Stimulated activated CD8-positive, alpha-beta memory T cell treated with anti-CD3 and anti-CD28 coated beads, Interleukin-4, amount 100 ng/mL, for 4 hours (primary cell): ENCODE measurements at regions not wholly inside any gene's neighbourhood (a gene's known extent, or its start where the extent isn't known, plus 50 kb on each side); places are given as distances from the start of the nearest gene placed in this dataset.

Experiments
- DNase-seq, 2 donors: peaks; one replicate each; pipeline ENCODE4 v3.0.0-alpha.2; 2020; ENCODE audit warnings: low read depth in 2 of 2, low spot score in 1 of 2

DNA sequence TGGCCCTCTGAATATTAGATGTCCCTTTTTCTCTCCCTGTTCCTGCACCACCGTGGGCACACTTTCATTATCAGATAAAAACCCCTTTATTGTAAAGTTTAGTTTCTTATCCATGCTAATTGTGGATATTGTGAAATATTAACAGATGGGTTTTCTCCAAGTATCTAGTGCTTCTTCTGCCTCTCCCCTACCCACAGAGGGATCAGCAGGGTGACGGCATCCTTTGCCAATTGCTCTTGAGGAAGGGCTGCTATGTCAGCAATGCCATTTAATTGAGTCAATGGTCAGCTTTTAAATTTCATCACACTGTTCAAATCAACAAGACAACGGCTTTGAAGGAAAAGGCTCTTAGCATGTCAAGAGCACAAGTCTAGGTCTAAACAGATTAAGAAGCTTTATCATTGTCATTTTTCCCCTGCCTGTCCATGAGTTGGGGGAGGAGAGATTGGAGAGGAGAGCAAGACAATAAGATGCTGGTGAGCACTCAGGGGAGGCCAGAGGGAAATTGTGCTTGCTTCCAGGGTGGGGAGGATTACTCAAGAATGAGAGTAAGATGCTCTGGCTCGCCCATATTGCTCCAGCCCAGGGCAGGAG, 443.0 kb upstream of the CCL2 start:
- DNase-seq = no peak

GRCh38 chr17:33814852-33815251, 440.2 kb upstream of the CCL2 start:
- DNase-seq = no peak

DNA sequence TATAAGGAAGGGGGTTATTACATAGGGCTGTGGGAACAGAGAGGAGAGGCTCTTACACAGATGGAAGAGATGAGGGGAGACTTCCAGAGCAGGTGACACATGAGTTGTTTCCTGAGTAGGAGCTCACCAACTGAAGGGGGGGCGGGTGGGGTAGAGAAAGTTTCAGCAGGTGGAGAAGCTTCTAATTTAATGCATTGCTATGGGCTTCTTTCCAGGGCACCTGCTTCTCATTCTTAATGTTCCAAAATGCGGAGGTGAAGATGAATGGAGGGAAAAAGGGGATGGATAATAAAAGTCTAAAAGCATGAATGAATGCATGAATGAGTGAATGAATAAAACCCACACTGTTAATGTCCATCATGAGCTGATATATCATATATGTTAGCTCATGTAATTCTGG, 439.0 kb upstream of the CCL2 start:
- no peak for DNase-seq

DNA sequence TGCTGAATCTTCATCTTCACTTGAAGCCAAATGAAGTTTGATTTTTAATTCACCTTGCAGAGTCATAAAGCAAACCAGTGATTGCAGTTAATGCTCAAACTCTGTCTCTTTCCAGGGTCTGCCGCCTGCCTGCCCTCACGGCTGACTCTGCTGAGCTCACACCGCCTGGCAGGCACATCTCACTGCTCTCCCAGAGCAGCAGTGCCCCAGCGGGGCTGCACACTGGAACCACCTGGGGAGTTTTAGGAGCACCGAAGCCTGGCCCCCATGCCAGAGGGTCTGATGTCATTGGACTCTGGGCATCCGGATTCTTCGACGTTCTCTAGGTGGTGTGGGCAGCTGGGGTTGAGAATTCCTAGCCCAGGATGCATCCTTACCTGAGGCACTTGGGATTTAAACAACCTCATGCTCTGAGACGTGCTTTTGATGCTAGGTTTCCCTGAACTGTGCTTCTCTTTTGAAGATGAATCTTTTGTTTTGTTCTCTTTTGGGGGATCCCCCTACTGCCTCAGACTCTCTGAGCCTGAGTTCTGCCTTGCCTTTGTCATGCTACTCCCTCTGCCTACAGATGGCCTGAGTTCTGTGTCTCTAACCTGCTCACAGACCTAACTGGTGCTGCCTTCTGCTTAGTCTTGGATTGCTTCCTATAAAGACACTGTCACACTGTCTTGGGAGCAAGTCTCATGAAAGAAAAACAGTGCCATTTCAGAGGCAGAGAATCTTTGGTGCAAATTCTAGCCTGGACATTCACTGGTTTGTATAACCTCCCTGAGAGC, 438.1 kb upstream of the CCL2 start:
- no peak for DNase-seq

DNA sequence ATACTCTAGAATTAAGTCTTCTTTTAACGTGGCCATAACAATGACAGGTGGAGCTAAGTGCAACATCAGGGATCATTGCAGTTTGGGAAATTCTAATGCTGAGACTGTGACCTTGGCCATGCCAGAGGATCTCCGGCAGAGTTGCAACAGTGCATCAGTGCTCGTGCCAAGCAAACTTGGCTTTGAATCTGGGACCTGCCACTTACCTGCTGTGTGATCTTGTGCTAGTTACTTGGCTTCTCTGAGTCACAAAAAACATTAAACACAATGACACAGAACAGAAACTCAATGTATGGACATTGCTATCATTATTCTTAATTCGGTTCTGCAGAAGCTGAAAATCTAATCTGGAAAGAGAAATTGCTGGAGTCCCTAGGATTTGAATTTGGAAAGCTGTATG, 435.5 kb upstream of the CCL2 start:
- no peak for DNase-seq

- DNase-seq = no peak
Observed at GRCh38 chr17:33832262-33832661, 422.8 kb upstream of the CCL2 start.

DNA sequence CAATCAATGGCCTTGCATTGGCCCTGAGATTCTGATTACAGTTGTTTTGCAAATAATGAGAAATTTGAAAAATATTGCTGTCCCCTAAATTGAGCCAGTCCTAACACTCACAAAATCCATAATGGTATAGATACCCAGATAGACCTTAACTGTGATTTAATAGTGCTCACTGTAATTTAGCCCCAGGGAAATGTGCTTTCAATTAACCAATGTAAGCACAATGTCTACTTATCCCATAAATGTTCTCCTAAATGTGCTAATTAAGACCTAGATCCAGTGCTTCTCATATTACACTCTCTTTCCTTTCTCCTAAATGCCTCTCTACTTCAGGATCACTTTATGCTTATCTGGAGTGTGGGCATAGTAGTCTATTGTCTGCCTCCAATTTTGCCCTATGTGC, 417.8 kb upstream of the CCL2 start:
- DNase-seq = no peak

DNA sequence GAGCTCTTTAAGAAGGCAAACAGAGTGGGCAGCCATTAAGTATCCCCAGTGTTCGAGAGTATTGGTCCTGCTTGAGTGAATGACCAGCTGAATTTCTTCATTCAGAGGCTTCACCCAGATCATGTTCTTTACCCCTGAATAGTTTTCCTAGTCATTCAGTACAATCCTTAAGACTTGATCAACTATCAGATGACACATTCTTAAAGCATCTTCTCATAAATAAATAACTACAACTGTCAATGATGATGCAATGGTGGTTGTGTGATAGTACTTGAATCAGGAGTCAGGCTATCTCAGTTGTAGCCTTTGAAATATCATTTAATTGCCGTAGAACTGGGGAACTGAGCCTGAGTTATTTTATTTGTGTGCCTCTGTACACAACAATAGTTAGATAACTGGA, 416.8 kb upstream of the CCL2 start:
- no peak for DNase-seq

GRCh38 chr17:33847900-33848299, 407.2 kb upstream of the CCL2 start:
- DNase-seq = no peak

DNA sequence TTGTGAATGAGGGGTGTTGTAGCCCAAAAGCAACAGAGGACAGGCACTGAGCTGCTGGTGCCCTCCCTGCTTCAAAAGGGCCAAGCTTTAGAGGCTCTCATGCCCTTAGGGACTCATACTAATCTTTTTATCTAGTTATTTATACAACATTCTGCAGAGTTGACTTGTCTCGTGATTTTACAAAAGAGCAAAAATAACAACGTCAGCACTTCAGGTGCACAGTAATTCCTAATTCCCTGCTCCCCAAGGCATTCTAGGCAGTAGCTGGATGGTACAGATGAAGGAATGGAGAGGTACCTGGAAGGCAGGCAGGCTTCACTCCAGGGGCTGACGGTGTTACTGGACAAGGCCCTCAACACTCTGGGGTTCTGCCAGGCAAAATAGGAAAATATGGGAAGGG, 406.7 kb upstream of the CCL2 start:
- no peak for DNase-seq

GRCh38 chr17:33854596-33854995, 400.5 kb upstream of the CCL2 start:
- no peak for DNase-seq

DNA sequence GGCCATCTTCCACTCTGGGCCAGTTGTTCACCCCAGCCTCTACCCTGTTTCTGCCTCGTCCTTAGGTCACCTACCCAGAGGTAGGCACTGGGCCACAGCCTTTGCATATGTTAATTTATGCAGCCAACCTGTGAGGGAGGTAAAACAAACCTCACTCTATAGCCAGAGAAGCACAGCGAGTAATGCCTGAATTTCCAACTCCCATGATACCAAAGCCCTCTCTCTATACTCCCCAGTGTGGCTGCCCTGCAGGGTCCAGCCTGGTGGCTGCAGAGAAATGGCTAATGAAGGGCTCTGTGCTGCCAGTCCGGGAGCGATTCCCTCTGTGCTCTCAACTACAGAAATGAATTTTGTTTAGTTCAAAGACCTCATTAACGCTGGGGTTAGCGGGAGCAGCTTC, 397.0 kb upstream of the CCL2 start:
- DNase-seq = no peak

GRCh38 chr17:33858682-33859081, 396.4 kb upstream of the CCL2 start:
- no peak for DNase-seq

DNA sequence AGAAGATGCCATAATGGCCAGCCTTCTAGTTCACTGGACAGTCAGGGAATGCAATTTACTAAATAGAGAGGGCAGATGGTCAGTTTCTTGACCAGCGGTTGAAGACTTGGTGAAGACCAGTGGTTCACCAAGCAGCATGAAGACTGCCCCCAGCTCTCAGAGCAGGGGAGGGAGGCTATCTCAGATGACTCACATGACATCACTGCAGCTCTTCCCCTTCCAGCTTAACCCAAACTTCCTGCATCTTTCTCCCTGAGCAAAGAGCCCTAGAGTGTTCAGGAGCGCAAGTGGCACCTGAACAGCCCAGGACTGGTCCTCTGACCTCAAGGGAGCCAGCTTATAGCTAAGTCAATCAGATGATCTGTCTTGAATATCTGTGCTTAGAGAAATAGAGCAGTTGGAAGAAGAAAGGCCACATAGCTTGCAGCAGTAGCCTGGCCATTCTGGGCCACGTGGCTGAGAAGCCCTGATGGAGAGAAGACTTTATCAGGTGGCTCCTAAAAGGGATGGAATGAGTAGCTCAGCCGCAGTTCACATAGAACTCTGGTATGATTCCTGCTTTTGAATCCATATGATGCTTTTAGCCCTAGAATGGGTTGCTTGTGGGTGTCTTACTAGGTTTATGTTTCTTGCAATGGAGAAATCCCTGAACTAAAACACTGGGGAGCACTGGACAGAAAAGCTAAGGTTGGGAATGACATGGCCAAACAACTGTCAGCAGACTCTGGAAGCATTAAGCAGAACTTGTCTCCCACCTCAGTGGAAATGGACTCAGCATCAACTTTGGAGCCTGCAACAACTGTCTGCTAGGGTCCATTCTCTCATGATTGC, 392.1 kb upstream of the CCL2 start:
- DNase-seq = no peak

- DNase-seq = no peak
Observed at GRCh38 chr17:33864758-33865229, 390.3 kb upstream of the CCL2 start.

GRCh38 chr17:33868899-33869298, 386.2 kb upstream of the CCL2 start:
- DNase-seq = no peak

DNA sequence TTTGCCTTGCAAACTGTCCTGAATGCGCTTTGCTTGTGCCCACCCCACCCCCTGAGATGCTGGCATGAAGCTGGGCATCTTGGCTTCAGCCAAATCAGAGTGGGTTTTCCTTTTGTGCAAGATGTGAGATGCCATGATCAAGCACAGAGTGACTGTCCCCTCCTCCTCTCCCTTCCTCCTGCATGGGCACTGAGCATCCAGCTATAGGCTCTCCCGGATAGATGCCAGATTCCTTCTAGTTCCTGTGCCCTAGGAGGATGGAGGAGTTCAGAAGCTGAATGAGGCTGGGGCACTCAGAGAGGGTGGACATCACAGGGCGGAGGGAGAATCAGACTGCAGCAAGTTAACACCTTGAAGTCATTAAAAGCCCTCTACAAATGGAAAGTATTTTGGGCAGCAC, 384.1 kb upstream of the CCL2 start:
- DNase-seq = no peak

- no peak for DNase-seq
Observed at GRCh38 chr17:33871720-33872540, 383.2 kb upstream of the CCL2 start.

DNA sequence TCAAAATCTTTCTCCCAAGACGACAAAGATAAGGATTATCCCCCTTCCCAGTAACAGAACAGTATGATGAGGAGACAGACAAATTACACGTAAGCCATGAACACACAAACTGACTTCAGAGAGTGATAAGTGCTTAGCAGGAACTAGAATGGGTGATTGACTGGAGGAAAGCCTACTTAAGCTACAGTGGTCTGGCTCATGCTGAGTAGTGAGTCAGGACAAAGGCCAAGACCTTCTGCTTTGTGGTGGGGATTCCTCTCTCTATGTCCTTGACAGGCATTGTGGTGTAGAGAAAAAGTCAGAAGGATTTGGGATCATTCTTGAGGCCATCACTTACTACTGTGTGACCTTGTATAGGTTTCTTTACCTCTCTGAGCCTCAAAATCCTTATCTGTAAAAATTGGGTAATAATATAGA, 381.9 kb upstream of the CCL2 start:
- DNase-seq = no peak

DNA sequence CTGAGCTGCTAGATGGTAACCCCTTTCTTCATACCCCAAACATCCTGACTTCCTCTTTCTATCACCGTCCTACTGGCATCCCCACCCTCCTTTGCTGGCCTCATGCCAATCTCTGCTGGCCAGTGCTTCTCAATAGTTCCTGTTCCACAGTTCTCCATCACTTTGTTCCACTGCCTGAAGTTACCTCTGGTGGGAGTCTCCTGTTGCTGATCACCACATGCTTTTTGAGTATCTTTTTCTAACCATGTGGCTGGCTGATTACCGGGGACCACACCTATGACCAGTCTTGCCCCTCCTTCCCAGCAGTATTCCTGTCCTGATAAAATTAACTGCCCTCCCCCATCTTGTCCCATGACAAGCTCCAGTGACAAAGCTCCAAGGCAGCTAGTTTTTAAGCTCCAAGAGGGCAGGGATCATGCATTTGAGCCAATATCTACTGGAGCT, 380.4 kb upstream of the CCL2 start:
- DNase-seq = no peak

- DNase-seq = no peak
Observed at GRCh38 chr17:33875973-33876372, 379.1 kb upstream of the CCL2 start.
